H1 (cell line): ENCODE measurements at regions not wholly inside any gene's neighbourhood (a gene's known extent, or its start where the extent isn't known, plus 50 kb on each side); places are given as distances from the start of the nearest gene placed in this dataset.

Source experiments
- CTCF ChIA-PET: fragments of 300-600 bp; sonication (Branson Sonifier 250); formaldehyde crosslinking; loops from one replicate; lab custom pipeline; 2021; ENCODE audit not compliant: partially characterized antibody; lab: Charles Lee
- POLR2A ChIA-PET: fragments of 300-600 bp; sonication (Branson Sonifier 250); formaldehyde crosslinking; loops from one replicate; lab custom pipeline; 2021; ENCODE audit warnings: inconsistent platforms; ENCODE audit not compliant: partially characterized antibody; lab: Charles Lee
- DNase-seq, 2 experiments: peaks; one replicate each; pipeline versions ENCODE4 v3.0.0 to v3.0.0-alpha.2; 2010 to 2022; ENCODE audit warnings: low spot score in 2 of 2, low read depth in 1 of 2, mixed read lengths in 1 of 2
- FAIRE-seq: peaks from 2 replicates; lab custom pipeline; 2011; peaks lifted over from hg19 to GRCh38; lab: Jason Lieb, UNC
- H2AFZ ChIP-seq: 2 replicates; pipeline ENCODE4 v1.8.1; 2012; ENCODE audit warnings: low read length, inconsistent platforms
- H2AK5ac ChIP-seq: 2 replicates; pipeline ENCODE4 v1.6.1; 2013; ENCODE audit warnings: low read depth, low read length
- H2BK120ac ChIP-seq: replicated peaks from 2 replicates; pipeline ENCODE3; 2013; ENCODE audit warnings: low read depth, low read length, inconsistent platforms
- H2BK12ac ChIP-seq: 2 replicates; pipeline ENCODE4 v1.6.1; 2013; ENCODE audit warnings: low read depth, low read length
- H2BK15ac ChIP-seq: 2 replicates; pipeline ENCODE4 v1.6.1; 2013; ENCODE audit warnings: low read length
- H2BK20ac ChIP-seq: 2 replicates; pipeline ENCODE4 v1.6.1; 2013; ENCODE audit warnings: low read length
- H2BK5ac ChIP-seq: 2 replicates; pipeline ENCODE4 v1.6.1; 2013; ENCODE audit warnings: low read depth, low read length
- H3K14ac ChIP-seq: 2 replicates; pipeline ENCODE4 v1.6.1; 2013; ENCODE audit warnings: inconsistent platforms; ENCODE audit not compliant: insufficient read length
- H3K18ac ChIP-seq: 2 replicates; pipeline ENCODE4 v1.6.1; 2013; ENCODE audit warnings: low read length; ENCODE audit errors: extremely low read depth
- H3K23ac ChIP-seq: 2 replicates; pipeline ENCODE4 v1.6.1; 2013; ENCODE audit warnings: inconsistent platforms; ENCODE audit not compliant: insufficient read length
- H3K23me2 ChIP-seq: 2 replicates; pipeline ENCODE4 v1.6.1; 2013; ENCODE audit warnings: low read depth, low read length
- H3K27ac ChIP-seq: 2 replicates; pipeline ENCODE4 v1.6.1; 2011; ENCODE audit warnings: low read depth, low read length, inconsistent platforms
- H3K27me3 ChIP-seq, 4 experiments: replicated peaks in 1 of 4; 1 replicate in 1 of 4; 2 replicates in 3 of 4; pipeline versions ENCODE4 v1.6.1 to v1.8.1; 2011 to 2013; ENCODE audit warnings: low read length in 3 of 4, mild to moderate bottlenecking in 3 of 4, inconsistent platforms in 2 of 4, mixed read lengths in 2 of 4, moderate library complexity in 1 of 4; ENCODE audit not compliant: control insufficient read depth in 3 of 4, insufficient read depth in 3 of 4; ENCODE audit errors: extremely low read depth in 1 of 4
- H3K36me3 ChIP-seq, 4 experiments: 2 replicates each; pipeline versions ENCODE4 v1.6.1 to v1.8.1; 2011 to 2013; ENCODE audit warnings: mild to moderate bottlenecking in 4 of 4, low read length in 3 of 4, moderate library complexity in 2 of 4, control low read depth in 1 of 4, inconsistent platforms in 1 of 4; ENCODE audit not compliant: insufficient read depth in 4 of 4, control insufficient read depth in 2 of 4
- H3K4ac ChIP-seq: replicated peaks from 2 replicates; pipeline ENCODE3; 2013; ENCODE audit warnings: low read length, low read depth, mixed read lengths, inconsistent platforms; ENCODE audit not compliant: insufficient read length
- H3K4me1 ChIP-seq, 4 experiments: replicated peaks in 1 of 4; 1 replicate in 1 of 4; 2 replicates in 3 of 4; pipeline versions ENCODE4 v1.6.1 to v1.8.1; 2011 to 2013; ENCODE audit warnings: low read length in 3 of 4, inconsistent platforms in 2 of 4, mixed read lengths in 1 of 4; ENCODE audit not compliant: insufficient read depth in 4 of 4, control insufficient read depth in 3 of 4
- H3K4me2 ChIP-seq, 2 experiments: 2 replicates each; pipeline versions ENCODE4 v1.6.1 to v1.8.1; 2011 to 2013; ENCODE audit warnings: low read depth in 2 of 2, low read length in 2 of 2, control low read depth in 1 of 2, inconsistent platforms in 1 of 2, mild to moderate bottlenecking in 1 of 2; ENCODE audit not compliant: insufficient read depth in 1 of 2
- H3K4me3 ChIP-seq, 4 experiments: fragments of 200-600, 300-600 bp in 1 of 4; sonication (generic), shearing (Covaris generic), sonication (Bioruptor Twin) in 1 of 4; 2 replicates each; pipeline versions ENCODE4 v1.5.1 to v1.8.1; 2011 to 2016; ENCODE audit warnings: low read length in 4 of 4, low read depth in 3 of 4, control low read depth in 2 of 4, inconsistent platforms in 2 of 4, mild to moderate bottlenecking in 2 of 4, mixed read lengths in 1 of 4, moderate library complexity in 1 of 4; ENCODE audit not compliant: insufficient read depth in 2 of 4; ENCODE audit errors: extremely low read depth in 1 of 4
- H3K56ac ChIP-seq: replicated peaks from 2 replicates; pipeline ENCODE3; 2013; ENCODE audit warnings: low read depth, mild to moderate bottlenecking, mixed read lengths, low read length, inconsistent platforms; ENCODE audit not compliant: insufficient read length
- H3K79me1 ChIP-seq: 2 replicates; pipeline ENCODE4 v1.6.1; 2013; ENCODE audit warnings: low read depth, low read length, control low read depth
- H3K79me2 ChIP-seq, 2 experiments: 2 replicates each; pipeline versions ENCODE4 v1.6.1 to v1.8.1; 2012 to 2013; ENCODE audit warnings: low read length in 2 of 2, mild to moderate bottlenecking in 2 of 2, inconsistent platforms in 1 of 2; ENCODE audit not compliant: insufficient read depth in 2 of 2, control insufficient read depth in 1 of 2
- H3K9ac ChIP-seq, 4 experiments: replicated peaks in 1 of 4; 1 replicate in 1 of 4; 2 replicates in 3 of 4; pipeline versions ENCODE4 v1.6.1 to v1.8.1; 2011 to 2013; ENCODE audit warnings: low read depth in 3 of 4, low read length in 3 of 4, control low read depth in 2 of 4, mild to moderate bottlenecking in 2 of 4, moderate library complexity in 2 of 4, inconsistent platforms in 1 of 4; ENCODE audit errors: extremely low read depth in 1 of 4
- H3K9me3 ChIP-seq, 2 experiments: 2 replicates each; pipeline versions ENCODE4 v1.6.1 to v1.8.1; 2012 to 2013; ENCODE audit warnings: mild to moderate bottlenecking in 2 of 2, moderate library complexity in 2 of 2, control low read depth in 1 of 2, inconsistent platforms in 1 of 2, low read depth in 1 of 2, low read length in 1 of 2, mixed read lengths in 1 of 2; ENCODE audit not compliant: insufficient read depth in 2 of 2
- H4K20me1 ChIP-seq, 2 experiments: replicated peaks in 1 of 2; 2 replicates each; pipeline versions ENCODE3 to v1.8.1; 2011 to 2013; ENCODE audit warnings: inconsistent platforms in 2 of 2, low read length in 2 of 2, mild to moderate bottlenecking in 1 of 2; ENCODE audit not compliant: insufficient read depth in 2 of 2, control insufficient read depth in 1 of 2
- H4K5ac ChIP-seq: 2 replicates; pipeline ENCODE4 v1.6.1; 2013; ENCODE audit warnings: low read length, low read depth, mixed read lengths, inconsistent platforms; ENCODE audit not compliant: insufficient read length
- H4K8ac ChIP-seq: 2 replicates; pipeline ENCODE4 v1.8.0; 2013; ENCODE audit warnings: mild to moderate bottlenecking, moderate library complexity, low read length, inconsistent platforms; ENCODE audit not compliant: insufficient read depth; ENCODE audit errors: extremely low read depth
- H4K91ac ChIP-seq: replicated peaks from 2 replicates; pipeline ENCODE3; 2013; ENCODE audit warnings: low read length, mixed read lengths, inconsistent platforms; ENCODE audit not compliant: insufficient read length
- CBX5 ChIP-seq: fragments of 300-800, 300-1000 bp; sonication (generic); IDR thresholded peaks from 2 replicates; pipeline ENCODE4 v1.7.1; 2016; ENCODE audit warnings: antibody characterized with exemption, low read length, low read depth
- EZH2 ChIP-seq: fragments of 200-600 bp; sonication (generic); IDR thresholded peaks from 2 replicates; pipeline ENCODE4 v1.7.1; 2012; ENCODE audit warnings: low read depth, mild to moderate bottlenecking, moderate library complexity, low read length, inconsistent platforms; ENCODE audit not compliant: severe bottlenecking
- NRF1 ChIP-seq: IDR thresholded peaks from 2 replicates; pipeline ENCODE4 v1.6.1; 2011; ENCODE audit warnings: mild to moderate bottlenecking, low read depth, low read length, improper control_type of control experiment
- WGBS, 2 experiments: shearing (Covaris generic) in 1 of 2; methylation state at CpG; one replicate each; pipeline versions ENCODE4 v1.1.6 to v1.1.7; 2013 to 2015; ENCODE audit warnings: low lambda C conversion rate in 2 of 2, mixed read lengths in 2 of 2, inconsistent platforms in 1 of 2, low coverage in 1 of 2, missing lambda C conversion rate in 1 of 2; ENCODE audit not compliant: insufficient replicate concordance in 2 of 2, insufficient coverage in 1 of 2, insufficient read length in 1 of 2; ENCODE audit errors: extremely low coverage in 1 of 2, missing lambda C conversion rate in 1 of 2; 5-methylcytosine and 5-hydroxymethylcytosine counted together

DNA sequence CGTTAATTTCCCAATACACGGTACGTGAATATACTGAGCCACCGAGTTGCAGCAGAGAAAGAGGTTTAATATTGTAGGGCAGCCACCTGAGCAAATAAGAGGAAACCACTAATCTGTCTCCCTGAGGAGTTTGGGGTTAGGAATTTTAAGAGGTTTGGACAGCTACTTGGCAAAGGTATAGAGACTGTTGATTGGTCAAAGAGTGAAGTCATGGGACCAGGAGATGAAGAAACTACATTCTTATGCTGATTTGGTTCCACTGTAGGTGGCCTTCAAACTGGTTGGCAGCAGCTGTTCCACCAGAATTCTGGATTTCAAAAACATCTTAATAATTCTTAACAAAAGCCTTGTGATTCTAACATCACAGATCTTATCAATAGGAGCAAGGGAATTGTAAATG is 485.4 kb upstream of the PRMT6 start:
- Histone ChIP-seq H4K91ac (no peak overlapping the region), H3K9me3 (no peaks in the 10 kb centered on the region), H2AFZ (no peak overlapping the region), H2BK12ac (no peak overlapping the region), H4K8ac (no peak overlapping the region), H2BK5ac (no peak overlapping the region), H3K56ac (no peak overlapping the region), H4K20me1 (no peaks in the 10 kb centered on the region), H3K14ac (no peak overlapping the region), H3K9ac (no peak overlapping the region), H3K4ac (no peak overlapping the region), H3K23ac (no peak overlapping the region), H2BK20ac (no peak overlapping the region), H3K4me1 (no peaks in the 10 kb centered on the region), H3K18ac (no peak overlapping the region), H2BK120ac (no peak overlapping the region), H3K36me3 (no peaks in the 10 kb centered on the region), H3K4me2 (no peak overlapping the region), H3K79me1 (no peaks in the 10 kb centered on the region), H3K4me3 (no peak overlapping the region), H3K79me2 (no peaks in the 10 kb centered on the region), H3K27ac (no peak overlapping the region), H2BK15ac (no peak overlapping the region), H3K27me3 (no peaks in the 10 kb centered on the region), H2AK5ac (no peak overlapping the region), H3K23me2 (no peaks in the 10 kb centered on the region), H4K5ac (no peak overlapping the region)
- 91% methylated on average over 4 of the region's 4 CpGs; no CpG with 5 or more reads in 1 of the 2 experiments for WGBS, 2 experiments
- DNase-seq (no peak), FAIRE-seq (no peak)
- POLR2A ChIA-PET: no interaction called here
- CTCF ChIA-PET: interaction anchor here (0.6 kb wide), 1 partner anchor 366 kb away, joined by 3 read pairs; no protein-coding TSS in a partner anchor
- TF ChIP-seq NRF1: no peak
- no peak for TF ChIP-seq EZH2
- TF ChIP-seq CBX5: no peak
